UCSD-AML1 (cell line): ENCODE measurements at regions not wholly inside any gene's neighbourhood (a gene's known extent, or its start where the extent isn't known, plus 50 kb on each side); places are given as distances from the start of the nearest gene placed in this dataset.

Experiments used
- DNase-seq: peaks from one replicate; lab custom pipeline; 2025; ENCODE audit not compliant: unreplicated experiment; lab: John Stamatoyannopoulos, UW

- DNase-seq, result no peak
Observed at GRCh38 chr4:125679989-125680388, 365.2 kb downstream of the FAT4 start.

- no peak for DNase-seq
Observed at GRCh38 chr4:125681240-125681639, 366.5 kb downstream of the FAT4 start.

GRCh38 chr4:125682730-125683129 is 368.0 kb downstream of the FAT4 start:
- DNase-seq, result no peak

DNA sequence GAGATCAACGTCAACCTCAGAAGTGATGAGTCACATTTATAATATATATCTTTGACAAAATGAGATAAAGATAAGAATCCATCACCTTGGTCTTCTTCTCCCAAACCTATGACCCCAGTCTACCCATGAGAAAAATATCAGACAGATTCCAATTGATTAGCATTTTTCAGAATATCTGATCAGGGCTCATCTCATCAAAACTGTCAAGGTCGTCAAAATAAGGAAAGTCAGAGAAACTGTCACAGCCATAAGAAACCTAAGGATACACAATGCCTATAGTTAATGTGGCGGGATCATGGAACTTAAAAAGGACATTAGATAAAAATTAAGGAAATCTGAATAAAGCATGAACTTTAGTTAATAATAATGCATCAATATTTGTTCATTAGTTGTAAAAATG is 374.1 kb downstream of the FAT4 start:
- no peak for DNase-seq

GRCh38 chr4:125689805-125690204 is 375.1 kb downstream of the FAT4 start:
- DNase-seq, result no peak

DNA sequence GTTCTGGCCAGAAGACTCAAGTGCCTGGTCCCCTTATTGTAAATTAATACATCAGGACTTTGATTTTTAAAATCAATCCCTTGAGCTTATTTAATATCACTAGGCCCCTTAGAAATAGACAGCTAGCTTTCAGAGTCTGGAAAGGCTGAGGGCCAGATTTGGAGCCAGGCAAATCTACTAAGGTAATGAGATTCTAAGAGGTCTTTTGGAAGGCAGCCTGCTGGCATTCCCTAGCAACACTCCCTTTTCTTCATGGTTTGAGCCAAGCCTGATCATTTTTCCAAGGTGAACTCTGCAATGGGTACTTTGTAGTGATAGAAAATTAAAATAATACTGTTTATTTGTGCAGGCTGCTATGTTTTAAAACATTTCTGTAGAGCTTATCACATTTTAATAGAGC is 378.5 kb downstream of the FAT4 start:
- DNase-seq, result no peak

DNA sequence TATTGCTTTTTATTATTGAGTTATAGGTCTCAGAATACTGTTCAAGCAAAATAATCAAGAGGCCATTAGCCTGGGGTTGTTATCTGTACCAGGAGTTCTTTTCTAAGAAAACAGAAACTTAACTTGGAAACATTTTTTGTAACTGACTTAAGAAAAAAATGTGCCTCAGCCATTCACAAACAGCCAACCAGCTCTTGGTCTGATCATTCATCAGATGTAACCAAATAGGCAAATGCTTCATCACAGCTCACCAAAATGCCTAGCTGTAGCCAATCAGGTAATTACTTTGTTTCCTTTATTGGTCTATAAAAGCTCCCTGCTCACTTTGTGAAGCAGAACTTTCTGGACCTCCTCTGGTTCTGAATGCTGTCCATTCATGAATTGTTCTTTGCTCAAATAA is 387.7 kb downstream of the FAT4 start:
- DNase-seq, result no peak

DNA sequence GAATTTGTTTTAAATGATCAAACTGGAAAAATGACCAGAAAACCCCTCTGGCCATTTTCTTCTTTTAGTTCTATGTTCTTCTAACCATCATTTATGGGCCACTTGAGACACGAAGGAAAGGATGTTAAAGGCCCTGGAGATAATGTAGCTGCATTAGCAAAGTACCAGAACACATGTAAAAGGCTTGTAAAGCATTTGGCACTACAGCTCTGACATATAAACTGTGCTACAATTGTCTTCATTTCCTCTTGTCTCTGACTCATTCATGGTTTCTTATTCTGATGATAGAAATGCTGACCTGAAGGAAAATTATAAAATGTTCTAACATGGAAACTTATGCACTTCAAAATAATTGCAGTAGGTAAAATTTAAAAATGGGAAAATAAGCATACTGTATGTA is 388.7 kb downstream of the FAT4 start:
- DNase-seq, result no peak

DNA sequence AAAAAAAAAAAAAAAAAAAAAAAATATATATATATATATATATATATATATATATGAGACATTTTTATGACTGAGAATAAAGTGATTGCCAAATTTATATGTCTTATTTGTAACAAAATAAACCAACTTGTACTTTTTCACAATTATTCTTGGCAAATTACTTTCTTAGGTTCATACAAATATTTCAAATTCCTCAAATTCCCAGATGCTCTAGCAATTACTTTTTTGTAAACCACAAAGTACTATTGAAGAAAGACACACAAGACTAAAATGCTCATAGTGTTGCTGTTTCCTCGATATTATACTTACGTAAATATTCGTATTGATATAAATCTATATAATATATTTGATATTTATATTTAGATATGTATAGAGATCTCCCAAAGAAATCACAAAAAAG is 390.0 kb downstream of the FAT4 start:
- no peak for DNase-seq

DNA sequence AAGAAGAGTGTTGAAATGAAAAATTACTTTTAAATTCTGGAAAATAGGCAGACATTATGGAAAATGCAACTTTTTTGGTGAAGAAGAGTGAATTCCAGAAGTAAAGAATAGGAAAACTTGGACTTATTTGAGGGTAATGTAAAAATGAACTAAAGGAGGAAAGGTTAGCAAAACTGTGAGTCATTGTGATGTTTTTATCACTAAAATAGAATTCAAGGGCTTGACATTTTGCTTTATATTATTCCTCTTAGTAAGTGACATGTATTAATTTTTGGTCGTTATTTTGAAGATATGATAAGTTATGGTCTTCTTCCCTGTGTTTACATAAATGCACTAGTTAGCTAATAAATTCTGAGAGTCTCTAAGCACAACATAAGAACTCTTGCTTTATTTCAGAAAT is 390.9 kb downstream of the FAT4 start:
- no peak for DNase-seq

DNA sequence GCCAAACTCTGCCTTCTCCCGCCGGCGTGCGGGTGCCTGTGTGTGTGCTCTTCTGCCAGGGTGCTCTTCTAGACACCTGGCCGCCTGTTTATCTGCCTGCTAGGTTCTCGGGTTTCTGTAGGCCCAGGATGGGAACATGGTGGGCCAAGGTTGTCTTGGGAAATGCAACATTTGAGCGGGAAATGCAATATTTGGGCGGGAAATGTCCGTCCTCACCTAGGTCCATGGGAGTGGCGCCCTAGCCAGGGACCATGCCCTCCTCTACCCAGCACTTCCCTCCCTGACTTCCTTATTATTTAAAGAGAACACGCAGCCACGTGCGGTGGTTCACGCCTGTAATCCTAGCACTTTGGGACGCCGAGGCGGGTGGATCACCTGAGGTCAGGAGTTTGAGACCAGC is 392.6 kb downstream of the FAT4 start:
- no peak for DNase-seq

DNA sequence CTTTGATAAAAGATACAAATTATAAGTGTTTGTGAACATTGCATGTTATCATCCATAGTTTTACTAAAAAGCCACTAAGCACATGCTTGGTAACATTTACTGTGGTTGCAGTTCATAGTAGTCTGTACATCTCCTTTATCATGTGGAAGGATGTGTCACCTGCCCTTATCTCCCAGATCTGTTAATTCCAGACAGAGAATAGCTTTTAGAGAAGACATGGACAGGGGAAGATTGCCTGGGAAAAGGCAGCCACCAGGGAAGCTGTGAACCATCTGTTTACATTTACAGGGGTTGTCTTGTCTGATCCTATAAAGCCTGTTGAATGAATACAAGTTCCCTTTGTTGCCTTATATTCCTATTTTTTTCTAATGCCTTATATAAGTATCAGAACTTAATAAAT is 396.0 kb downstream of the FAT4 start:
- DNase-seq, result no peak

- no peak for DNase-seq
Observed at GRCh38 chr4:125714049-125714448, 399.3 kb downstream of the FAT4 start.

DNA sequence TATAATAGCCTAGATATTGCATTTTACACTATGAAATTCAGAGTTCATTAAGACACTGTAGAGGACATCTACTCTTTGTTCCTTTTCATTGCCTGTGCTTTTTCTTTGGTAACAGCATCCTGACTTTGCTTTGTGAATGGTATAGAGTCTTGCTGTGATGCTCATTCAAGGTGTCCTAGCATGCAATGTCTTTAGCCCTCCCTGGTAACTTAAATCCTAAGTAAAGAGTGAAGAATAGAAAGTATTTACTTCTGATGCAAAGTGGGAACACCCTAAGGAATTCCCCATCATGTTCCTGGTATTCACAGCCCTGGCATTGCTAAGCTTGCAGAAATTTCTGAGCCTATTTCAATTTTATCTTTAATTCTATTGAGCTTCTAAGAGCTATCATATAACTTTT is 400.1 kb downstream of the FAT4 start:
- no peak for DNase-seq

DNA sequence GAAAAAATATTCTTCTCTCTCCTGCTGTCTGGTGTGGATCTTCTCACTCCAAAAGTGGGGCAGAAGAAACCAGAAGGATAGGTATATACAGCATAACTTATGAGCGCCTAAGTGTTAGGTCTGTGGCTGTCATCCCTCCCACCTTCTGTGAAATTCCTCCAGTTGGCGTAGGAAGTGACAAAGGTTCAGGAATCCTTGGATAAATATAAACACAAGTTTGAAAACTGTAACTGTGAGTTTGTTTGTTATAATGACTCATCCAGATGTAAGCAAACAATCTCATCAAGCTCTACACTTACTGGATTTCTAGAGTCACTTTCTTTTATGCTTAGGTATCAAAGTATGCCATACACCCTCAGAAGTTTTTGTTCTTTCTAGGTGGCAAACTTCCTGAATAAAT is 405.2 kb downstream of the FAT4 start:
- no peak for DNase-seq

- DNase-seq, result no peak
Observed at GRCh38 chr4:125722009-125722408, 407.3 kb downstream of the FAT4 start.

DNA sequence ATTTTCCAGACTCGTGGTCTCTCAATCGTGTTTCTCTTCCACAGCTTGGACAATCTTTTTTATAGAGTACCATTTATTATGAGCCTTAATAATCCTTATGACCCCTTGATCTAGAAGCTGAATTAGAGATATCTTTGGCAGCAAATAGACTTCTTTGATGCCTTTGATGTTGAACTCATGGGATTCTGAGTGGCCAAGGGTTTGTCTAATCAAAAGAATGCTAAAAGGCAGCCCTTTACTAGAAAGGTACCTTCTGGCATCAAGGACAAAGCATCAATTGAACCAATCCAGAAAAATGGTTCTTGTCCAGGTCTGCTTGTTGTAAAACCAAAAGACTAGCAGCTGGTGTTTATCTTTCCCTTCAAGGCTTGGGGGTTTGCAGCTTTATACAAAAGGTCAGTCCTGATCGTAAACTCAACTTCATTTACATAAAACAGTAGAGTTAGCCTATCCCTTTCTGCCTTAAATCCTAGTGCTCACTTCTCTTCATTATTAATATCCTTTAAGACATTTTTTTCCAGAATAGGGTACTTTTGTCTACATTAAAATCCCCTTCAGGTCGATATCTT is 411.3 kb downstream of the FAT4 start:
- DNase-seq, result no peak

DNA sequence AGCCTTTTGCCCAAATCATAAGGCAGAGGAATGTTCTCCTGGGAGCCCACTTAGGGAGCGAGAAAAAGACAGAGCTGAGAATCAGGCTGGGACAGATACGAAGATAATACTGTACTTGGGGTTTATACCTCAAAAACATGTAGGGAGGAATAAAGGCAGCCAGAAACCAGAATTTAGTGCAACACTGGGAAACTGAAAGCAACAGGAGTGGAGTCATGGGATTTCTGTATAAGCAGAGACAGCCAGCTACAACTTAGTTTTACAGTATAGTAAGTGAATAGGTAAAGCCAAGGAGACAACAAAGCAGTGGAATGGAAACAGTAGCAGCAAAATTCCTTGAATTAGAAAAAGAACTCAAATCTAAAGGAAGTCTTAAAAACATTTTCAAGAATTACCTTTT is 413.2 kb downstream of the FAT4 start:
- DNase-seq, result no peak

DNA sequence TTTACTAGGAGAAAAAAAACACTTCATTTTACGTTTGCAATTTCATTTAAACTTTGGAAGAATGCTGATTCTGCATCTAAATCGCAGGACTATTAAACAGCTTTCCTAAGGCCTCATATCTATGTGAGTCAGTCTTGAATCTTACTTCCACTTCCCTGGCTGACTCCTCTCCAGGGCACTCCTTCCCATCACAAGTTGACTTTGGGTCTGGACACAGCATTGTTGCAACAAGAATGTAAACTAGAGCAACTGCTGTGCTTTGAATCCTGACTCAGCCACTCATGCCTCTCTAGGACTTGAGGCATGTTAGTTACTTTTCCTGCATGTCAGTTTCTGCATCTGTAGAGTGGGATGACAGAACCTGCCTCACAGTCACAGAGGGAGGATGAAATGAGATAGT is 413.8 kb downstream of the FAT4 start:
- no peak for DNase-seq

DNA sequence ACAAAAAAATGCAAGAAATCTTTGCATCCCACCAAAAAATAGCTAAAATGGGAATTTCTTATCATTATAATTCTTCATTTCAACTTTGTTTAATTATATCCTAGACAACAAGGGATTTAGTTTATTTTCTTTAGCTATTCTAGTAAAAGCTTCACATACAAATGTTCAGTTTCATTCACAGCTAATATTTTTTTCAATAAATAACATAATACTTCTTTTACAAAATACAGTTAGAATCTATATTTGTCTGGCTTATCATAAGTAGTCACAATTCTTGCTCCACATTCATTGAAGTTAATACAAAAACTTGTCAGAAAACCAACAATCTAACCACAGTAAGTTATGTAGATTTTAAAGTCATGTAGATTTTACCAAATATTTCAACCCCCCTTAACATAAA is 414.4 kb downstream of the FAT4 start:
- DNase-seq, result no peak

DNA sequence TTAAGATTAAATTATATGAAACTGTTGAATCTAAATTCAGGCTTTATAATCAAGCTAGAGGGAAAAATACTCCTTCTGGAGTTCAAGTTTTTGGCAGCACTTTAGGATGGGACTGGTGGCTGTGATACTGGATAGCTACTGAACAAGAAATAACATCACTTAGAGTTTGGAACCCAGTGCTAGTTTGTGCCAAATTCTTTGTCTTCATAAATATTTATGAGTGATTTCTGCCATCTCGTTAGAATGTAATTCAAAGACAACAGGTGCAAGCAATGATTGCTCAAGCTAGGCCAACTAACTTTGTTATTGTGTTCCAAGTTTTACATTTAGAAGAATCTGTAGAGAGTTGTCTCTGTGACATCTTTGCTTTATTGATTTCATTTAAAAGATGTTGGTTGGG is 417.9 kb downstream of the FAT4 start:
- DNase-seq, result no peak

- DNase-seq, result no peak
Observed at GRCh38 chr4:125734504-125734903, 419.7 kb downstream of the FAT4 start.

DNA sequence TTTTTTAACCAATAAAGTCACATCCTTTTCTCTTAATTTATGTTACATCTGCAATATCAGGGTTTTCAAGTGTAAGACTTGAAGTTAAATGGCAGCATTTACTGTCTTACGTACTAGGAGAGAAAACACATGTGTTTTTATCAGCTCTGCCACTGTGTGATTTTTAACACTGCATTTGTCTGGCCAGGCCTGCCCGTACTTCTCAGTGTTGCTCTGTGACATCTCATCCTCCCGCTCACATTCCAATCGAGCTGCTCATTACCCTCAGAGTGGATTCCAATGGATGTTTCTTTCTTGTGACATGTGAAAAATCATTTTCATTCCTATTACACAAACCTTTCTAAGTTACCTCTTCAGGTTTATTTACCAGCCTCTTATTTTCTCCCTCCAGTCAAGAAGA is 420.3 kb downstream of the FAT4 start:
- DNase-seq, result no peak

DNA sequence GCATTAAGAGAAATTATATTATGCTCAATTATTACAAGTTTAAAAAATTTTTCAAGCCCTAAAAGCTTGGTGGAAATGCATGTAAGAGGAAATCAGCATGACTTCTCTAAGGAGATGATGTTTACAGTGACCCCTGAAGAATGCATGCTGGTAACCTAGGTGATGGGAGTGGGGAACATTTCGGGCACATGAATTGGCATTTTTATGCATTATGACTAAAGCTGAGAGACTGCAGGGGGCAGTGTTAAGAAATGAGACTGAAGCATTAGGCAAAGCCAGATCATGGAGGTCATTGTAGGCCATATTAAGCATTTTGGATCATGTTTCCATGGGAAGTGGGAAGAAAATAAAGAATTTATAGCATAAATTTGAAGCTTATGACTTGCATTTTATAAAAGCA is 421.3 kb downstream of the FAT4 start:
- DNase-seq, result no peak
